ENCODE measurements at regions not wholly inside any gene's neighbourhood (a gene's known extent, or its start where the extent isn't known, plus 50 kb on each side); places are given as distances from the start of the nearest gene placed in this dataset.
"Not testable (repeated sequence)": the region's sequence is repeated elsewhere in the genome, so short reads cannot be mapped to it uniquely, and the experiment has no call there.

GRCh38 chr7:149666360-149666945 is 106.9 kb downstream of the ZNF467 start:
- no peaks in the 10 kb centered on the region for H3K4me1 ChIP-seq (ENCODE audit: control insufficient read depth, insufficient read depth, low read length)
- H3K36me3 ChIP-seq (ENCODE audit: control insufficient read depth, insufficient read depth, low read length) = no peaks in the 10 kb centered on the region
- no peaks in the 10 kb centered on the region for H3K9me3 ChIP-seq (ENCODE audit: control insufficient read depth, insufficient read depth, low read length)
- peak in 1 of 6 donors; percentile 69 for DNase-seq (ENCODE audit: low read depth in 4 of 6, low spot score in 6 of 6)
- no peak overlapping the region for H3K27ac ChIP-seq (ENCODE audit: low read depth, low read length)
- no peak overlapping the region for H3K4me3 ChIP-seq (ENCODE audit: low read depth, low read length)
- no CpG with 5 or more reads among the region's 1 CpG for WGBS (ENCODE audit: insufficient coverage)
- no peaks in the 10 kb centered on the region for H3K27me3 ChIP-seq (ENCODE audit: control insufficient read depth, insufficient read depth, low read length)

DNA sequence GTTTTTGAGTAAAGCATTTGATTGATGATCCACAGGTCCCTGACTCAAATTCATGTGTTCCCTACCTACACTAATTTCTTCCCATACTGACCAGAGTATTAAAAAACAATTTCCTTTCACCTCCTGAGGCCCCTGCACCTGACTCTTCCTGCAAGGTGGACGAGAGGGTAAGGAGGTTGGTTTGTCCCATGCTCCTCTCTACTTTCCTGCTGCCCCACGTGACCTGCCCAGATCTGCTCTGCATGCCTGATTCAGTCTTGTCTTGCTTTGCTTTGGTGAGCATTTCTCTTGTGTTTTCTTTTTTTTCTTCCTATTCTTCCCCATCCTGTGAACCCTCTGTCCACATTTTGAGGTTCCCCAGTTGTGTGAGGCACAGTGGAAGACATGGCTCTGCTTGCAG is 107.8 kb downstream of the ZNF467 start:
- H3K27ac ChIP-seq (ENCODE audit: low read depth, low read length); H3K36me3 ChIP-seq (ENCODE audit: control insufficient read depth, insufficient read depth, low read length); H3K9me3 ChIP-seq (ENCODE audit: control insufficient read depth, insufficient read depth, low read length); DNase-seq (ENCODE audit: low read depth in 4 of 6, low spot score in 6 of 6); H3K4me3 ChIP-seq (ENCODE audit: low read depth, low read length); H3K4me1 ChIP-seq (ENCODE audit: control insufficient read depth, insufficient read depth, low read length); H3K27me3 ChIP-seq (ENCODE audit: control insufficient read depth, insufficient read depth, low read length): not testable (repeated sequence)
- 20% methylated on average over 1 of the region's 2 CpGs for WGBS (ENCODE audit: insufficient coverage)

DNA sequence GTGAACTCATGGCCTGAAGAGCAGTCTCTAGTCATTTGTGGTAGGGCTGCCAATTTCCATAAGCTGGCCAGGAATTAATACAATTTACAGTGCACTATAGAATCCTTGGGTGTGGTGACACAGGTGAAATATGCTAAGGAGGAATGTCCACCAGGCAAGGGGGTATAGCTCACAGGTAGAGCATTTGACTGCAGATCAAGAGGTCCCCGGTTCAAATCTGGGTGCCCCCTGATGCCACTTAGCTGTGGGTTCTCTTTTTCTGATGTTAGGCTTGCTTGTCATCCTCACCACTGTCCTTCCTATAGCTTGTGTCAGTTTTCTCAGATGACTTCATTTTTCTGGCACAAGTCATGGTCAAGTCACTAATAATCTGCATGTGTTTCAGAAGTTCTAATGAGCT is 108.7 kb downstream of the ZNF467 start:
- Histone ChIP-seq H3K36me3 (ENCODE audit: control insufficient read depth, insufficient read depth, low read length) (no peaks in the 10 kb centered on the region), H3K27me3 (ENCODE audit: control insufficient read depth, insufficient read depth, low read length) (no peaks in the 10 kb centered on the region), H3K9me3 (ENCODE audit: control insufficient read depth, insufficient read depth, low read length) (no peaks in the 10 kb centered on the region), H3K4me1 (ENCODE audit: control insufficient read depth, insufficient read depth, low read length) (no peaks in the 10 kb centered on the region), H3K27ac (ENCODE audit: low read depth, low read length) (no peak overlapping the region), H3K4me3 (ENCODE audit: low read depth, low read length) (no peak overlapping the region)
- WGBS (ENCODE audit: insufficient coverage) = 75% methylated on average over 1 of the region's 1 CpG
- DNase-seq (ENCODE audit: low read depth in 4 of 6, low spot score in 6 of 6) = no peak

DNA sequence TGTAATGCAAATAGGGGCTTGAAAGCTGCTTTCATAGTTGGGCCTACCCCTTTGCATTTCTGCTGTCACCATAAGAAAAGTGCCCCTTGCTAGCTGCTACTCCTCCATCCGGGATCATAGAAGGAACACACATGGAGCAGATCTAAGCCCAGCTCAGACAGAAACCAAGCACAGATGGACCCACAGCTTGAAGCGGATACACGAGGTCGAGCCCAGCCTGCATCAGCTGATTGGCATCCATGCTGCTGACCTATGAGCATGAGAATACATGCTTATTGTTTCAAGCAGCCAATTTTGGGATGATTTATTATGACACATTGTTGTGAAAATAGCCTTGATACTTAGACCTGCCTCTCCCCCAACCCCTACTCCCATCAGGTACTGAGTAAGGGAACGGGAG is 109.2 kb downstream of the ZNF467 start:
- no peak overlapping the region for H3K4me3 ChIP-seq (ENCODE audit: low read depth, low read length)
- no peak for DNase-seq (ENCODE audit: low read depth in 4 of 6, low spot score in 6 of 6)
- H3K36me3 ChIP-seq (ENCODE audit: control insufficient read depth, insufficient read depth, low read length) = no peaks in the 10 kb centered on the region
- H3K27me3 ChIP-seq (ENCODE audit: control insufficient read depth, insufficient read depth, low read length) = no peaks in the 10 kb centered on the region
- WGBS (ENCODE audit: insufficient coverage) = 88% methylated on average over 2 of the region's 5 CpGs
- no peaks in the 10 kb centered on the region for H3K9me3 ChIP-seq (ENCODE audit: control insufficient read depth, insufficient read depth, low read length)
- no peaks in the 10 kb centered on the region for H3K4me1 ChIP-seq (ENCODE audit: control insufficient read depth, insufficient read depth, low read length)
- no peak overlapping the region for H3K27ac ChIP-seq (ENCODE audit: low read depth, low read length)

DNA sequence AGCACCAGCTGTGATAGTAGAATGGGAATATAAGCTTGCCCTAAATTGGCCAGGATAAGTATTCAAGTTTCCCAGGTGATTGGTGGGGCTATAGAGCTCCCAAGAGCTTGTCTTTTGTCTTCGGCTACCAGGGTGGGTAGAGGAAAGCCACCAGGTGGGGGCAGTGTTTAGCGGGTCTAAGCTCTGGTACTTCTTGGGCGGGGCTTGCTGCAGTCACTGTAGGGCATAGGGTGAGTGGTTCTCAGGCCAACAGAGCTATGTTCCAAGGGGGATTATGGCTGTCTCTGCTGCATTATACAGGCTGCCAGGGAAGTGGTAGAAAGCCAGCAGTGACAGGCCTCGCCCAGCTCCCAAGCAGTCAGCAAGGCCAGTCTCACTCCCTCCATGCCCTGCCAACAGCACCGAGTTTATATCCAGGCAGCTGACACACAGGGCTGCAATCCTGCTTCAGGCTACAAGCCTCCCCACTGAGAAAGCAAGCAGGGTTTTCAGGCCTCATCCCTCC is 110.7 kb downstream of the ZNF467 start:
- 46% methylated on average over 5 of the region's 5 CpGs for WGBS (ENCODE audit: insufficient coverage)
- no peak overlapping the region for H3K27ac ChIP-seq (ENCODE audit: low read depth, low read length)
- DNase-seq (ENCODE audit: low read depth in 4 of 6, low spot score in 6 of 6) = peak in 1 of 6 donors; percentile 11
- H3K9me3 ChIP-seq (ENCODE audit: control insufficient read depth, insufficient read depth, low read length) = no peaks in the 10 kb centered on the region
- no peaks in the 10 kb centered on the region for H3K36me3 ChIP-seq (ENCODE audit: control insufficient read depth, insufficient read depth, low read length)
- no peak overlapping the region for H3K4me3 ChIP-seq (ENCODE audit: low read depth, low read length)
- no peaks in the 10 kb centered on the region for H3K27me3 ChIP-seq (ENCODE audit: control insufficient read depth, insufficient read depth, low read length)
- no peaks in the 10 kb centered on the region for H3K4me1 ChIP-seq (ENCODE audit: control insufficient read depth, insufficient read depth, low read length)

DNA sequence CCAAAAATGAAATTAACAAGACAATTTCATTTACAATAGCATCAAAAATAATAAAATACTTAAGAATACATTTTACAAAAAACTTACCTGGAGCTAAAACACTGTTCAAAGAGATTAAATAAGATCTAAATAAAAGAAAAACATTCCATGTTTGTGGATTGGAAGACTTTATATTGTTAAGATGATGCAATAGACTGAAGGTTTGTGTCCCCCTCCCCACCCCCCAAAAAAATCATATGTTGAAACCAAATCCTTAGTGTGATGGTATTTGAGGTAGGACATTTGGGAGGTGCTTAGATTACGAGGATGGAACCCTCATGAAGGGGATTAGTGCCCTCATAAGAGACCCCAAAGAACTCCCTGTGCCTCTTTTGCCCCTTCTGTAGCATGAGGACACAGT is 117.6 kb downstream of the ZNF467 start:
- 60% methylated on average over 1 of the region's 1 CpG for WGBS (ENCODE audit: insufficient coverage)
- Histone ChIP-seq H3K9me3 (ENCODE audit: control insufficient read depth, insufficient read depth, low read length) (no peaks in the 10 kb centered on the region), H3K27ac (ENCODE audit: low read depth, low read length) (no peak overlapping the region), H3K4me1 (ENCODE audit: control insufficient read depth, insufficient read depth, low read length) (no peaks in the 10 kb centered on the region), H3K27me3 (ENCODE audit: control insufficient read depth, insufficient read depth, low read length) (no peaks in the 10 kb centered on the region), H3K36me3 (ENCODE audit: control insufficient read depth, insufficient read depth, low read length) (no peaks in the 10 kb centered on the region), H3K4me3 (ENCODE audit: low read depth, low read length) (no peak overlapping the region)
- no peak for DNase-seq (ENCODE audit: low read depth in 4 of 6, low spot score in 6 of 6)

DNA sequence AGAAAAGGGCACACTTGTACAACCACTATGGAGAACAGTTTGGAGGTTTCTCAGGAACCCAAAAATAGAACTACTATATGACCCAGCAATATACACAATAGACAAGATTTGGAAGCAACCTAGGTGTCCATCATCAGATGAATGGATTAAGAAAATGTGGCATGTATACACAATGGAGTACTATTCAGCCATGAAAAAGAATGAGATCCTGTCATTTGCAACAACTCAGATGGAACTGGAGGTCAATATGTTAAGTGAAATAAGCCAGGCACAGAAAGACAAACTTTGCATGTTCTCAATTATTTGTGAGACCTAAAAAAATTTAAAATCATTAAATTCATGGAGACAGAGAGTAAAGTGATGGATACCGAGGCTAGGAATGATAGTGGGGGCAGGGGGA is 118.8 kb downstream of the ZNF467 start:
- H3K27me3 ChIP-seq (ENCODE audit: control insufficient read depth, insufficient read depth, low read length) = no peaks in the 10 kb centered on the region
- H3K27ac ChIP-seq (ENCODE audit: low read depth, low read length) = no peak overlapping the region
- WGBS (ENCODE audit: insufficient coverage) = no CpG with 5 or more reads among the region's 1 CpG
- H3K9me3 ChIP-seq (ENCODE audit: control insufficient read depth, insufficient read depth, low read length) = no peaks in the 10 kb centered on the region
- no peak overlapping the region for H3K4me3 ChIP-seq (ENCODE audit: low read depth, low read length)
- H3K36me3 ChIP-seq (ENCODE audit: control insufficient read depth, insufficient read depth, low read length) = no peaks in the 10 kb centered on the region
- no peaks in the 10 kb centered on the region for H3K4me1 ChIP-seq (ENCODE audit: control insufficient read depth, insufficient read depth, low read length)
- DNase-seq (ENCODE audit: low read depth in 4 of 6, low spot score in 6 of 6) = no peak

DNA sequence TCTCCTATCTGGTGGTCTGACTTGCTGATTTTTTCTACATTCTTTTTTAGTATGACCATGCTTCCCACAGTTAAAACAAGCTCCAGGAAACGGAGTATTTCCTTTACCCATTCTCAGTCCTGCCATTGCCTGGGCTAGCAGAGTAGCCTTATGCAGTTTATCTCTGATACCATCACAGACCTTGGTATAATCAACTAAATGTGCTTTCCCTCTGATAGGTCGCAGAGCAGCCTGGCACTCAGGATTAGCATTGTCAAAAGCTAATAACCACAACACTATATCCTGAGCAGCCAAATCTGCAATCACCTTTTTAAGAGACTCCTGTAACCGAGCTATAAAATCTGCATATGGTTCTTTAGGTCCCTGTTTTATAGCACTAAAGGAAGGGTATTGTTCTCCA is 123.2 kb downstream of the ZNF467 start:
- H3K36me3 ChIP-seq (ENCODE audit: control insufficient read depth, insufficient read depth, low read length); H3K27me3 ChIP-seq (ENCODE audit: control insufficient read depth, insufficient read depth, low read length); H3K4me3 ChIP-seq (ENCODE audit: low read depth, low read length); H3K4me1 ChIP-seq (ENCODE audit: control insufficient read depth, insufficient read depth, low read length); H3K9me3 ChIP-seq (ENCODE audit: control insufficient read depth, insufficient read depth, low read length); DNase-seq (ENCODE audit: low read depth in 4 of 6, low spot score in 6 of 6); H3K27ac ChIP-seq (ENCODE audit: low read depth, low read length): not testable (repeated sequence)
- 61% methylated on average over 2 of the region's 3 CpGs for WGBS (ENCODE audit: insufficient coverage)

GRCh38 chr7:149644754-149645153 is 128.6 kb downstream of the ZNF467 start:
- 54% methylated on average over 4 of the region's 4 CpGs for WGBS (ENCODE audit: insufficient coverage)
- peak in 1 of 6 donors; percentile 12 for DNase-seq (ENCODE audit: low read depth in 4 of 6, low spot score in 6 of 6)

DNA sequence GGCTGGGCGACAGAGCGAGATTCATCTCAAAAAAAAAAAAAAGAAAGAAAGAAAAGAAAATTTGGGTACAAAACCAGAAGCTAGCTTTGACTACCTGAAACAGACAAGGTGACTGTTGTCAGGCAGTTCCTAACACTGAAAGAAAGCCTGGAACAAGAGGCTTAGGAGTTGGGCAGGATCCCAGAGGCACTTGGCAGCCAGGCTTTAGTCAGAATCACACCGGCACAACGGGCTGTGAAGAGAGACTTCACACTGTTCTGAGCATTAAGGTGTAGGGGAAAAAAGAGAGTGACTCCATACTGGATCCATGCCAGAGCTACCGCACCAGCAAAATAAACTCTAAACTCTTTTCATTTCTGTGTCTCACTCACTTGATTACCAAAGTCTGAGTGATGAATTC is 130.8 kb downstream of the ZNF467 start:
- H3K4me3 ChIP-seq (ENCODE audit: low read depth, low read length) = no peak overlapping the region
- H3K27ac ChIP-seq (ENCODE audit: low read depth, low read length) = no peak overlapping the region
- DNase-seq (ENCODE audit: low read depth in 4 of 6, low spot score in 6 of 6) = peak in 1 of 6 donors; percentile 65
- H3K36me3 ChIP-seq (ENCODE audit: control insufficient read depth, insufficient read depth, low read length) = no peaks in the 10 kb centered on the region
- WGBS (ENCODE audit: insufficient coverage) = 40% methylated on average over 1 of the region's 5 CpGs
- no peaks in the 10 kb centered on the region for H3K27me3 ChIP-seq (ENCODE audit: control insufficient read depth, insufficient read depth, low read length)
- no peaks in the 10 kb centered on the region for H3K9me3 ChIP-seq (ENCODE audit: control insufficient read depth, insufficient read depth, low read length)
- no peaks in the 10 kb centered on the region for H3K4me1 ChIP-seq (ENCODE audit: control insufficient read depth, insufficient read depth, low read length)

More at GRCh38 chr7:149644754-149645153, 128.6 kb downstream of the ZNF467 start:
- H3K9me3 ChIP-seq (ENCODE audit: control insufficient read depth, insufficient read depth, low read length) = no peaks in the 10 kb centered on the region
- H3K4me1 ChIP-seq (ENCODE audit: control insufficient read depth, insufficient read depth, low read length) = no peaks in the 10 kb centered on the region
- no peaks in the 10 kb centered on the region for H3K36me3 ChIP-seq (ENCODE audit: control insufficient read depth, insufficient read depth, low read length)
- no peak overlapping the region for H3K27ac ChIP-seq (ENCODE audit: low read depth, low read length)
- no peak overlapping the region for H3K4me3 ChIP-seq (ENCODE audit: low read depth, low read length)
- H3K27me3 ChIP-seq (ENCODE audit: control insufficient read depth, insufficient read depth, low read length) = no peaks in the 10 kb centered on the region

All from spinal cord (tissue), 9 donors.